Panc1 (cell line): ENCODE measurements at regions not wholly inside any gene's neighbourhood (a gene's known extent, or its start where the extent isn't known, plus 50 kb on each side); places are given as distances from the start of the nearest gene placed in this dataset.

Source experiments
- ATAC-seq: fragments of 200-7000 bp; cut with Tn5 transposase; 2 replicates; pipeline ENCODE4 v1.9.1; 2020; ENCODE audit warnings: mild to moderate bottlenecking, moderate library complexity
- BruUV-seq: library from RNA; stranded (reverse); fragments of 400-500 nt; replicated peaks from 2 replicates; lab custom pipeline; 2021; lab: Mats Ljungman, UMichigan
- CTCF ChIA-PET: fragments of 300-600 bp; sonication (Branson Sonifier 250); formaldehyde crosslinking; loops from one replicate; lab custom pipeline; 2022; ENCODE audit warnings: antibody characterized with exemption; lab: Charles Lee
- POLR2A ChIA-PET: fragments of 300-600 bp; sonication (Branson Sonifier 250); formaldehyde crosslinking; loops from one replicate; lab custom pipeline; 2022; ENCODE audit warnings: antibody characterized with exemption; lab: Charles Lee
- DNase-seq: peaks from one replicate; pipeline ENCODE4 v3.0.0-alpha.2; 2010; ENCODE audit warnings: low read depth, low spot score
- H3K27ac ChIP-seq: 2 replicates; pipeline ENCODE4 v1.5.1; 2011; ENCODE audit warnings: mild to moderate bottlenecking, low read length, inconsistent platforms
- H3K27me3 ChIP-seq: fragments of 200-500 bp; sonication (Bioruptor generic); 2 replicates; pipeline ENCODE4 v1.6.0; 2014; ENCODE audit warnings: low read length, inconsistent platforms; ENCODE audit not compliant: control insufficient read depth, insufficient read depth
- H3K36me3 ChIP-seq: fragments of 200-500 bp; sonication (Bioruptor generic); 2 replicates; pipeline ENCODE4 v1.5.1; 2014; ENCODE audit warnings: inconsistent platforms, mild to moderate bottlenecking, low read length, moderate library complexity; ENCODE audit not compliant: control insufficient read depth, insufficient read depth
- H3K4me1 ChIP-seq: 2 replicates; pipeline ENCODE4 v1.5.1; 2011; ENCODE audit warnings: inconsistent platforms, mild to moderate bottlenecking, low read length, moderate library complexity; ENCODE audit not compliant: control insufficient read depth, insufficient read depth
- H3K4me3 ChIP-seq, 2 experiments: 2 replicates each; pipeline ENCODE4 v1.5.1; 2011 to 2012; ENCODE audit warnings: low read depth in 2 of 2, low read length in 2 of 2, mild to moderate bottlenecking in 2 of 2, inconsistent platforms in 1 of 2, moderate library complexity in 1 of 2
- H3K9me3 ChIP-seq: fragments of 200-500 bp; sonication (Bioruptor generic); 2 replicates; pipeline ENCODE4 v1.5.1; 2014; ENCODE audit warnings: low read depth, mild to moderate bottlenecking, inconsistent platforms, low read length, moderate library complexity; ENCODE audit not compliant: control insufficient read depth, insufficient read depth
- CTCF ChIP-seq: fragments of 450-650 bp; IDR thresholded peaks from 2 replicates; pipeline ENCODE4 v1.5.1; 2017; ENCODE audit warnings: mild to moderate bottlenecking
- POLR2AphosphoS5 ChIP-seq: IDR thresholded peaks from 2 replicates; pipeline ENCODE4 v1.6.1; 2012; ENCODE audit warnings: mild to moderate bottlenecking, low read depth, low read length, moderate library complexity
- REST ChIP-seq, 2 experiments: IDR thresholded peaks; 2 replicates each; pipeline ENCODE4 v1.6.1; 2011 to 2012; ENCODE audit warnings: low read depth in 2 of 2, control low read depth in 1 of 2, low read length in 1 of 2, mild to moderate bottlenecking in 1 of 2, moderate library complexity in 1 of 2; ENCODE audit not compliant: insufficient read depth in 1 of 2
- SIN3A ChIP-seq: IDR thresholded peaks from 2 replicates; pipeline ENCODE4 v1.6.1; 2012; ENCODE audit warnings: low read depth, mild to moderate bottlenecking, low read length, moderate library complexity, borderline replicate concordance; ENCODE audit not compliant: insufficient read depth
- TCF7L2 ChIP-seq: IDR thresholded peaks from 2 replicates; pipeline ENCODE4 v1.6.1; 2011; ENCODE audit warnings: mild to moderate bottlenecking, low read depth, low read length, inconsistent platforms
- in situ Hi-C: cut with HindIII; loops from 2 replicates; pipeline ENCODE4 v1.10.0; 2016; ENCODE audit warnings: low sequenced_read_pairs, low pct_unique_long_range_greater_than_20kb
- intact Hi-C: fragments of 100-400 bp; cut with micrococcal nuclease; formaldehyde crosslinking; loops from one replicate; pipeline ENCODE4 v1.10.0; 2022; ENCODE audit not compliant: unreplicated experiment

- TF ChIP-seq POLR2AphosphoS5, result no peak
- no peak for TF ChIP-seq REST (IDR thresholded peaks at IDR 0.05; ENCODE audit: insufficient read depth in 1 of 2, low read depth in 2 of 2, low read length in 1 of 2)
- TF ChIP-seq SIN3A, result no peak
- no peak for TF ChIP-seq TCF7L2
- TF ChIP-seq CTCF, result no peak
- CTCF ChIA-PET, result no interaction called here
- intact Hi-C loops (no loop called here), in situ Hi-C loops (no loop called here)
- Histone ChIP-seq H3K27me3 (0 out of 2 replicates have a peak, but pooled peaks cover 2% of the 10 kb centered on the region), H3K9me3 (no peaks in the 10 kb centered on the region), H3K36me3 (no peaks in the 10 kb centered on the region), H3K27ac (no peak overlapping the region), H3K4me3 (no peak overlapping the region), H3K4me1 (no peaks in the 10 kb centered on the region)
- POLR2A ChIA-PET, result no interaction called here
- BruUV-seq, result no TSS peak
- DNase-seq, result no peak
- ATAC-seq, result no peak
Measured at GRCh38 chr3:107204121-107204520, 173.1 kb upstream of the CCDC54 start.

- Histone ChIP-seq H3K27me3 (peaks cover 2% of the 10 kb centered on the region; the same call in 1 of the 2 replicates), H3K4me3 (no peak overlapping the region), H3K4me1 (no peaks in the 10 kb centered on the region), H3K36me3 (no peaks in the 10 kb centered on the region), H3K27ac (no peak overlapping the region), H3K9me3 (no peaks in the 10 kb centered on the region)
- no peak for TF ChIP-seq SIN3A
- TF ChIP-seq TCF7L2, result no peak
- no peak for TF ChIP-seq CTCF
- no peak for TF ChIP-seq POLR2AphosphoS5
- no peak for TF ChIP-seq REST (IDR thresholded peaks at IDR 0.05; ENCODE audit: insufficient read depth in 1 of 2, low read depth in 2 of 2, low read length in 1 of 2)
- in situ Hi-C loops, result no loop called here
- CTCF ChIA-PET, result no interaction called here
- POLR2A ChIA-PET, result no interaction called here
- intact Hi-C loops, result no loop called here
- no TSS peak for BruUV-seq
- ATAC-seq (no peak), DNase-seq (no peak)
Measured at GRCh38 chr3:107205358-107205757, 171.9 kb upstream of the CCDC54 start.
